ENCODE measurements at regions not wholly inside any gene's neighbourhood (a gene's known extent, or its start where the extent isn't known, plus 50 kb on each side); places are given as distances from the start of the nearest gene placed in this dataset.

- Histone ChIP-seq H3K36me3 (no peaks in the 10 kb centered on the region), H3K9me3 (peaks cover 0 to 3% (median 0%) of the 10 kb centered on the region in 4 donors), H3K4me3 (no peak overlapping the region), H3K4me1 (no peaks in the 10 kb centered on the region), H3K27ac (peak overlapping the region in 1 of 4 donors; percentile 18), H3K27me3 (no peaks in the 10 kb centered on the region)
- DNase-seq = no peak
- no peak for TF ChIP-seq POLR2A (IDR thresholded peaks at IDR 0.05)
- no peak for TF ChIP-seq CTCF (IDR thresholded peaks at IDR 0.05)
Measured at GRCh38 chr9:13386935-13387733, 107.6 kb upstream of the MPDZ start.

GRCh38 chr9:13386316-13386715 is 106.8 kb upstream of the MPDZ start:
- Histone ChIP-seq H3K4me3 (no peak overlapping the region), H3K4me1 (no peaks in the 10 kb centered on the region), H3K27ac (no peak overlapping the region), H3K36me3 (no peaks in the 10 kb centered on the region), H3K9me3 (peaks cover 0 to under 1% (median 0%) of the 10 kb centered on the region in 4 donors), H3K27me3 (no peaks in the 10 kb centered on the region)
- TF ChIP-seq POLR2A (IDR thresholded peaks at IDR 0.05) = no peak
- no peak for TF ChIP-seq CTCF (IDR thresholded peaks at IDR 0.05)
- no peak for DNase-seq

GRCh38 chr9:13383855-13384254 is 104.4 kb upstream of the MPDZ start:
- no peaks in the 10 kb centered on the region for H3K36me3 ChIP-seq
- no peak for DNase-seq
- TF ChIP-seq POLR2A (IDR thresholded peaks at IDR 0.05) = no peak
- no peak for TF ChIP-seq CTCF (IDR thresholded peaks at IDR 0.05)

GRCh38 chr9:13383216-13383615 is 103.7 kb upstream of the MPDZ start:
- TF ChIP-seq POLR2A (IDR thresholded peaks at IDR 0.05) = no peak
- no peak for TF ChIP-seq CTCF (IDR thresholded peaks at IDR 0.05)
- Histone ChIP-seq H3K9me3 (no peaks in the 10 kb centered on the region), H3K27ac (no peak overlapping the region), H3K4me1 (no peaks in the 10 kb centered on the region), H3K36me3 (no peaks in the 10 kb centered on the region), H3K4me3 (no peak overlapping the region), H3K27me3 (no peaks in the 10 kb centered on the region)
- no peak for DNase-seq

More at GRCh38 chr9:13383855-13384254, 104.4 kb upstream of the MPDZ start:
- Histone ChIP-seq H3K27me3 (no peaks in the 10 kb centered on the region), H3K27ac (no peak overlapping the region), H3K4me1 (no peaks in the 10 kb centered on the region), H3K9me3 (no peaks in the 10 kb centered on the region), H3K4me3 (no peak overlapping the region)

- Histone ChIP-seq H3K4me3 (no peak overlapping the region), H3K9me3 (no peaks in the 10 kb centered on the region)
- no peak for TF ChIP-seq CTCF (IDR thresholded peaks at IDR 0.05)
Measured at GRCh38 chr9:13382595-13382994, 103.1 kb upstream of the MPDZ start.

More at GRCh38 chr9:13382595-13382994, 103.1 kb upstream of the MPDZ start:
- no peaks in the 10 kb centered on the region for H3K27me3 ChIP-seq
- no peaks in the 10 kb centered on the region for H3K36me3 ChIP-seq
- no peak overlapping the region for H3K27ac ChIP-seq
- DNase-seq = no peak
- no peaks in the 10 kb centered on the region for H3K4me1 ChIP-seq

Measured in Peyer's patch (tissue), 4 donors.